ENCODE measurements at regions not wholly inside any gene's neighbourhood (a gene's known extent, or its start where the extent isn't known, plus 50 kb on each side); places are given as distances from the start of the nearest gene placed in this dataset.
"Not testable (repeated sequence)": the region's sequence is repeated elsewhere in the genome, so short reads cannot be mapped to it uniquely, and the experiment has no call there.

DNA sequence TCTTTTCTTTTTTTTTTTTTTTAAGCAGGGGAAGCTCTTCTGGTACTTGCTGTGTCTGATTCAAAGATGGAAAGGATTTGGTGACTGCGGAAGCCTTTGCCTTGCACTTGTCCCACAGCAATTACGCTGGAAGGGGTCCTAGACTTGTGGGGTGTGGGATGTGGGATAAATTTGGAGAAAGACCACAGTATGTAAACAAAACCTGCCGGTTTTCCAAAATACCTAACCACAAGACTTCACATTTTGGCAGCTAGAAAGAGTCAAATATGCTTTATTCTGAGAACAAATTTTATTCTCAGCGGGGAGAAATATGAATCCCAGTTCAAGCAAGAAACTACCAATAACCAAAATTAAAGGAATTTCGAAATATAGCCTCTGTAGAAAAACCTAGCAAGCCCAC is 176.5 kb downstream of the SPRY2 start:
- CTCF ChIA-PET = no interaction called here

DNA sequence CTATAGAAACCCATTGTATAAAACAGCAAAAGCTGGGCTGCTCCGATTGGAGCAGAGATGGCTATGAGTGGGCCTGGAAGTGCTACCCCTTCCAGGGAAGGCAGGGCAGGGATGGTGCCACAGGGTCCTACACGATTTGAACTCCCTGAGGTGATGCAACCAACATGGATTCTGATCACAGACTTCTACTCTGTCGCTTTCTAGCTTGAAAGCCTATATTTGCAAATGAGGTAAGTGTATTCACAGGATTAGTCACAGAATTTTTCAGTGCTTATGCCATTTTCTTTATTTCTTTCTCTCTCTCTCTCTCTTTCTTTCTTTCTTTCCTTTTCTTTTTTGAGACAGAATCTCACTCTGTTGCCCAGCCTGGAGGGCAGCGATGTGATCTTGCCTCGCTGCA is 179.0 kb downstream of the SPRY2 start:
- CTCF ChIA-PET = no interaction called here
- no peak for TF ChIP-seq CTCF (IDR thresholded peaks at IDR 0.05)
- H3K4me1 Mint-ChIP-seq = no peaks in the 10 kb centered on the region
- no peak overlapping the region for H3K27ac Mint-ChIP-seq
- no peaks in the 10 kb centered on the region for H3K27me3 Mint-ChIP-seq
- POLR2A ChIA-PET = no interaction called here
- no peak for ATAC-seq (ENCODE audit: low read depth)
- H3K9me3 Mint-ChIP-seq = no peaks in the 10 kb centered on the region
- intact Hi-C loops (cut with micrococcal nuclease) = no loop called here
- no peaks in the 10 kb centered on the region for H3K36me3 Mint-ChIP-seq (ENCODE audit: low read depth)
- H3K4me3 Mint-ChIP-seq = no peak overlapping the region
- DNase-seq = no peak

More for the DNA sequence above, 176.5 kb downstream of the SPRY2 start:
- Mint-ChIP-seq H3K4me3 (no peak overlapping the region), H3K36me3 (ENCODE audit: low read depth) (no peaks in the 10 kb centered on the region), H3K27me3 (no peaks in the 10 kb centered on the region), H3K9me3 (no peaks in the 10 kb centered on the region), H3K27ac (no peak overlapping the region), H3K4me1 (peaks cover 7% of the 10 kb centered on the region)
- TF ChIP-seq CTCF (IDR thresholded peaks at IDR 0.05) = no peak
- POLR2A ChIA-PET = no interaction called here
- no peak for ATAC-seq (ENCODE audit: low read depth)
- intact Hi-C loops (cut with micrococcal nuclease) = no loop called here
- no peak for DNase-seq

- H3K27ac Mint-ChIP-seq = no peak overlapping the region
- H3K4me1 Mint-ChIP-seq = no peaks in the 10 kb centered on the region
- intact Hi-C loops (cut with micrococcal nuclease) = no loop called here
- ChIA-PET CTCF (no interaction called here), POLR2A (no interaction called here)
- ATAC-seq (ENCODE audit: low read depth) = no peak
- no peak overlapping the region for H3K4me3 Mint-ChIP-seq
- no peaks in the 10 kb centered on the region for H3K9me3 Mint-ChIP-seq
- no peaks in the 10 kb centered on the region for H3K27me3 Mint-ChIP-seq
- no peaks in the 10 kb centered on the region for H3K36me3 Mint-ChIP-seq (ENCODE audit: low read depth)
- no peak for TF ChIP-seq CTCF (IDR thresholded peaks at IDR 0.05)
- DNase-seq = no peak
These were observed 179.7 kb downstream of the SPRY2 start for GRCh38 chr13:80161219-80161618.

DNA sequence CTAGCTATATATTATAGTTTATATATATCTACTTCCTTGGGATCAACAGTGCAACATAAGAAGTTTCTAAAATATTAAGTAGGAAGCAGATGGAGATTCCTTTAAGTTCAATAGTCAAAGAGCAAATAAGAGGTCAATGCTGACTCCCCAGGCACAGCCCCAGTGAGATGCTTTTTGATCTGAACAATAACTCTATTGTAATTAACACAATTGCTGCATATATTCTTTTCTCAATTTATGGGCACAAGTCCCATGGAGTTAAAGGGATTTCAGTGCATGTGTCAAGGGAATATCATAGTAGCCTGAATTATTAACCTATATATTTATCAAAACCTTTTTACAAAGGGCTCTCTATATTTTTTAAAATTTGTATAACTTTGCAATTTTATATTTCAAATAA is 180.8 kb downstream of the SPRY2 start:
- intact Hi-C loops (cut with micrococcal nuclease) = no loop called here
- no peak overlapping the region for H3K27ac Mint-ChIP-seq
- no peaks in the 10 kb centered on the region for H3K36me3 Mint-ChIP-seq (ENCODE audit: low read depth)
- ChIA-PET POLR2A (no interaction called here), CTCF (no interaction called here)
- ATAC-seq (ENCODE audit: low read depth) (no peak), DNase-seq (no peak)
- no peak overlapping the region for H3K4me3 Mint-ChIP-seq
- H3K9me3 Mint-ChIP-seq = no peaks in the 10 kb centered on the region
- H3K27me3 Mint-ChIP-seq = no peaks in the 10 kb centered on the region
- no peak for TF ChIP-seq CTCF (IDR thresholded peaks at IDR 0.05)
- H3K4me1 Mint-ChIP-seq = no peaks in the 10 kb centered on the region

- DNase-seq = no peak
- no peaks in the 10 kb centered on the region for H3K36me3 Mint-ChIP-seq (ENCODE audit: low read depth)
- no peak for ATAC-seq (ENCODE audit: low read depth)
- no peaks in the 10 kb centered on the region for H3K4me1 Mint-ChIP-seq
- TF ChIP-seq CTCF (IDR thresholded peaks at IDR 0.05) = no peak
- H3K9me3 Mint-ChIP-seq = no peaks in the 10 kb centered on the region
- ChIA-PET POLR2A (no interaction called here), CTCF (no interaction called here)
- no peaks in the 10 kb centered on the region for H3K27me3 Mint-ChIP-seq
- intact Hi-C loops (cut with micrococcal nuclease) = no loop called here
- H3K27ac Mint-ChIP-seq = no peak overlapping the region
- H3K4me3 Mint-ChIP-seq = no peak overlapping the region
These were observed 183.5 kb downstream of the SPRY2 start for GRCh38 chr13:80157261-80157932.

- intact Hi-C loops (cut with micrococcal nuclease); H3K36me3 Mint-ChIP-seq (ENCODE audit: low read depth); H3K9me3 Mint-ChIP-seq; H3K27me3 Mint-ChIP-seq; DNase-seq; H3K4me3 Mint-ChIP-seq; ATAC-seq (ENCODE audit: low read depth); POLR2A ChIA-PET; H3K27ac Mint-ChIP-seq; CTCF ChIA-PET; H3K4me1 Mint-ChIP-seq: not testable (repeated sequence)
These were observed 188.8 kb downstream of the SPRY2 start for GRCh38 chr13:80152142-80152541.
